ENCODE measurements at regions not wholly inside any gene's neighbourhood (a gene's known extent, or its start where the extent isn't known, plus 50 kb on each side); places are given as distances from the start of the nearest gene placed in this dataset.

- no peak overlapping the region for H3K4me3 ChIP-seq
- intact Hi-C loops (cut with micrococcal nuclease; ENCODE audit: unreplicated experiment): no loop called here
- no peak overlapping the region for H2AFZ ChIP-seq
- H3K27me3 ChIP-seq (ENCODE audit: insufficient read depth, low read depth): no peaks in the 10 kb centered on the region
- H3K4me2 ChIP-seq: no peak overlapping the region
- no peaks in the 10 kb centered on the region for H3F3A ChIP-seq (ENCODE audit: insufficient read depth, low read depth)
- no TSS peak for BruUV-seq (replicated peaks)
- no peaks in the 10 kb centered on the region for H3K9me2 ChIP-seq (ENCODE audit: insufficient read depth)
- no peaks in the 10 kb centered on the region for H3K4me1 ChIP-seq (replicated peaks; ENCODE audit: insufficient read depth)
- H3K9me3 ChIP-seq (ENCODE audit: insufficient read depth, low read depth): no peaks in the 10 kb centered on the region
- POLR2A ChIA-PET (ENCODE audit: unreplicated experiment): no interaction called here
- DNase-seq: no peak
- H3K79me2 ChIP-seq (ENCODE audit: low read depth): no peaks in the 10 kb centered on the region
- TF ChIP-seq CTCF (conservative IDR thresholded peaks at IDR 0.05) (no peak), EZH2 (IDR thresholded peaks at IDR 0.05; ENCODE audit: low read depth) (no peak)
- H3K36me3 ChIP-seq (ENCODE audit: low read depth): no peaks in the 10 kb centered on the region
- CTCF ChIA-PET: interaction anchor here (0.6 kb wide), 1 partner anchor 627 kb away, joined by 3 read pairs; no protein-coding TSS in a partner anchor
- no peaks in the 10 kb centered on the region for H4K20me1 ChIP-seq (ENCODE audit: insufficient read depth)
- no peak overlapping the region for H3K27ac ChIP-seq
Observed at GRCh38 chr3:66672830-66673229, 172.0 kb upstream of the LRIG1 start.

- H3K27ac ChIP-seq: no peak overlapping the region
- intact Hi-C loops (cut with micrococcal nuclease; ENCODE audit: unreplicated experiment): no loop called here
- no peak overlapping the region for H3K4me3 ChIP-seq
- ChIA-PET POLR2A (ENCODE audit: unreplicated experiment) (no interaction called here), CTCF (no interaction called here)
- H4K20me1 ChIP-seq (ENCODE audit: insufficient read depth): no peaks in the 10 kb centered on the region
- no TSS peak for BruUV-seq (replicated peaks)
- H3K4me2 ChIP-seq: no peak overlapping the region
- H3K27me3 ChIP-seq (ENCODE audit: insufficient read depth, low read depth): no peaks in the 10 kb centered on the region
- no peaks in the 10 kb centered on the region for H3K79me2 ChIP-seq (ENCODE audit: low read depth)
- H2AFZ ChIP-seq: no peak overlapping the region
- H3K9me3 ChIP-seq (ENCODE audit: insufficient read depth, low read depth): no peaks in the 10 kb centered on the region
- DNase-seq: no peak
- no peaks in the 10 kb centered on the region for H3K9me2 ChIP-seq (ENCODE audit: insufficient read depth)
- H3F3A ChIP-seq (ENCODE audit: insufficient read depth, low read depth): no peaks in the 10 kb centered on the region
- TF ChIP-seq EZH2 (IDR thresholded peaks at IDR 0.05; ENCODE audit: low read depth) (no peak), CTCF (conservative IDR thresholded peaks at IDR 0.05) (no peak)
- no peaks in the 10 kb centered on the region for H3K36me3 ChIP-seq (ENCODE audit: low read depth)
- H3K4me1 ChIP-seq (replicated peaks; ENCODE audit: insufficient read depth): no peaks in the 10 kb centered on the region
Observed at GRCh38 chr3:66673293-66673692, 172.5 kb upstream of the LRIG1 start.

GRCh38 chr3:66675366-66675765 lies 174.5 kb upstream of the LRIG1 start:
- Histone ChIP-seq H3K9me3 (ENCODE audit: insufficient read depth, low read depth) (no peaks in the 10 kb centered on the region), H3K27me3 (ENCODE audit: insufficient read depth, low read depth) (no peaks in the 10 kb centered on the region), H2AFZ (no peak overlapping the region), H3K9me2 (ENCODE audit: insufficient read depth) (no peaks in the 10 kb centered on the region), H3K4me1 (replicated peaks; ENCODE audit: insufficient read depth) (no peaks in the 10 kb centered on the region), H3F3A (ENCODE audit: insufficient read depth, low read depth) (no peaks in the 10 kb centered on the region), H3K79me2 (ENCODE audit: low read depth) (no peaks in the 10 kb centered on the region), H4K20me1 (ENCODE audit: insufficient read depth) (no peaks in the 10 kb centered on the region), H3K4me3 (no peak overlapping the region), H3K27ac (no peak overlapping the region), H3K4me2 (no peak overlapping the region), H3K36me3 (ENCODE audit: low read depth) (no peaks in the 10 kb centered on the region)
- ChIA-PET POLR2A (ENCODE audit: unreplicated experiment) (no interaction called here), CTCF (no interaction called here)
- no TSS peak for BruUV-seq (replicated peaks)
- no peak for TF ChIP-seq EZH2 (IDR thresholded peaks at IDR 0.05; ENCODE audit: low read depth)
- TF ChIP-seq CTCF (conservative IDR thresholded peaks at IDR 0.05): no peak
- no peak for DNase-seq
- intact Hi-C loops (cut with micrococcal nuclease; ENCODE audit: unreplicated experiment): no loop called here
